ENCODE measurements at regions not wholly inside any gene's neighbourhood (a gene's known extent, or its start where the extent isn't known, plus 50 kb on each side); places are given as distances from the start of the nearest gene placed in this dataset.
"Not testable (repeated sequence)": the region's sequence is repeated elsewhere in the genome, so short reads cannot be mapped to it uniquely, and the experiment has no call there.

DNA sequence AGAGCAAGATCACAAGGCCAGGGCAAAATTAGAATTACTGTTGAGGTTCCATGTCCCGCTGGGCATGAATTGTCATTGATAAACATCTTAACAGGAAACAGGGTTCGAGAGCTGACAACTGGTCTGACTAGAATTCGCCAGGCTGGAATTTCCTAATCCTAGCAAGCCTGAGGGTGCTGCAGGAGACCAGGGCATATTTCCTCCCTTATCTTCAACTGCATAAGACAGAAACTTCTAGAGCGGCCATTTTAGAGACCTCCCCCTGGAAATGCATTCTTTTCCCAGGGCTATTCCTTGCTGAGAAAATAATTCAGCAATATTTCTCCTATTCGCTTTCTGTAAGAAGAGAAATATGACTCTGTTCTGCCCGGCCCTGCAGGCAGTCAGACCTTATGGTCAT lies 158.6 kb upstream of the CCN2 start:
- TF ChIP-seq, protein P1, sequence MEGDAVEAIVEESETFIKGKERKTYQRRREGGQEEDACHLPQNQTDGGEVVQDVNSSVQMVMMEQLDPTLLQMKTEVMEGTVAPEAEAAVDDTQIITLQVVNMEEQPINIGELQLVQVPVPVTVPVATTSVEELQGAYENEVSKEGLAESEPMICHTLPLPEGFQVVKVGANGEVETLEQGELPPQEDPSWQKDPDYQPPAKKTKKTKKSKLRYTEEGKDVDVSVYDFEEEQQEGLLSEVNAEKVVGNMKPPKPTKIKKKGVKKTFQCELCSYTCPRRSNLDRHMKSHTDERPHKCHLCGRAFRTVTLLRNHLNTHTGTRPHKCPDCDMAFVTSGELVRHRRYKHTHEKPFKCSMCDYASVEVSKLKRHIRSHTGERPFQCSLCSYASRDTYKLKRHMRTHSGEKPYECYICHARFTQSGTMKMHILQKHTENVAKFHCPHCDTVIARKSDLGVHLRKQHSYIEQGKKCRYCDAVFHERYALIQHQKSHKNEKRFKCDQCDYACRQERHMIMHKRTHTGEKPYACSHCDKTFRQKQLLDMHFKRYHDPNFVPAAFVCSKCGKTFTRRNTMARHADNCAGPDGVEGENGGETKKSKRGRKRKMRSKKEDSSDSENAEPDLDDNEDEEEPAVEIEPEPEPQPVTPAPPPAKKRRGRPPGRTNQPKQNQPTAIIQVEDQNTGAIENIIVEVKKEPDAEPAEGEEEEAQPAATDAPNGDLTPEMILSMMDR (conservative IDR thresholded peaks at IDR 0.05; ENCODE audit: low read length): not testable (repeated sequence)
- TF ChIP-seq EZH2phosphoT487 (IDR thresholded peaks at IDR 0.05; ENCODE audit: borderline replicate concordance, low read depth, low read length): not testable (repeated sequence)
